GM18498 (cell line): ENCODE measurements at regions not wholly inside any gene's neighbourhood (a gene's known extent, or its start where the extent isn't known, plus 50 kb on each side); places are given as distances from the start of the nearest gene placed in this dataset.

Experiments
- ATAC-seq: cut with Tn5 transposase; IDR thresholded peaks from one replicate; pipeline ENCODE4 v1.9.1; 2021; ENCODE audit warnings: mild to moderate bottlenecking, moderate library complexity; ENCODE audit not compliant: unreplicated experiment

DNA sequence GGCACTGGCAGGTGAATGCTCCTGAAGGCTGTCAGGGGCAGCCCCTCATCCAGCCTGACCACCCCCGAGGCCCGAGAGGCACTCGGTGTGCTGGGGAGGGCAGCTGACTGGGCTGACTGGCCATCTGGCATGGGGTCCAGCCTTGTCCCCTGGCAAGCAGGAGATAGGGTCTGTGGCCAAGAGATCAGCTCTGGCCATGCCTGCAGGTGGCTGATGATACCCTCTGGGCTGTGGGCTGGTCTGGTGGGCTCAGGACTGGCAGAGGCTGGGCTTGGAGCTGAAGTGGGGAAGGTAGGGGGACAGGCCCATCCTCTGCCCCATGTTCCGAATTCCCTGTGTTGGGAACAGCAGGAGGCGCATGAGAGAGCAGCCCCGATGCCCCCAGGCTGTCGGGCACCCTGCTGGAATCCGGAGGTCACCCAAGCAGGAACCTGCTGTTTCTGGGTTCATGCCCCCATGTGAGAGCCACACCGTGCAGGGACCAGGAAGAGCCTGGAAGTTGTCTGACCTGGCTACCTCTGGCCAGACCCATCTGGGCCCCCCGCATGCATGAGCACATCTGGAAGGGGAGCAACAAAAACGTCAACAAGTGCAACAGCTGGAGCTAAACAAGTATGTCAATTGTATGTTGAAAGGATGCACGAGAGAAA, 527.0 kb downstream of the TBC1D22A start:
- no peak for ATAC-seq

DNA sequence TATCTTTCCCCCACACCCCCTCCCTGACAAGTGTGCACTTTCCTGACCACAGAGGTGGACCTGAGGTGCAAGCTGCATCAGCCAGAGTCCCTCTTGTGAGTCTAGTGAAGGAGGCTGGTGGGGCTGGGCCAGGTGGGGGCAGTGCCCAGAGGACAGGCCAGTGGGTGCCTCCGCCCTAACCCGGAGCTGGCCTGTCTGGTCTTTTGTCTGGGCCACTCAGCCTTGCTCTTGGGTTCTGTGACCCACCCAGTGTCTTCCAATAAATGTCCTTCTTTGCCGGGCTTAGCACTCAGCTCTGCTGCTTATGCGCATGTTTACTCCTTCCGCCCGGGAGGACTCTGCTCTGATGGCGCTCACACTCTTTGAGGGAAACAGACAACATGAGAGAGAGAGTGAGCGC, 526.2 kb downstream of the TBC1D22A start:
- ATAC-seq: no peak

DNA sequence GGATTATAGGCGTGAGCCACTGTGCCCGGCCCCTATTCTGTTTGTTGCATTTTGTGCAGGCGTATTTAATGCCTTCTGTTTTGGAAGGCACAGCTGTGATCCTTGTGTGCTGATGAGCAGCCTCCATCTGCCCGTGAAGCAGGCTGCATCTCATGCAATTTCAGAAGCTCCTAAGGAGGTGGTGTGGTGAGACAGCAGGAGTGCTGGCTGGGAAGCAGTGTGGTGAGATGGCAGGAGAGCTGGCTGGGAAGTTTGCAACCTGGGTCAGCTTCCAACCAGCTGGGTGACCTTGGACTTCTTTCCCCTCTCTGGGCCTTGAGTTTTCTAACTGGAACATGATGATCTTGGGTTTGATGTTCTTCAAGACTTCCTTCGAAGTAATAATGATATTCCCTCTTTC, 525.1 kb downstream of the TBC1D22A start:
- ATAC-seq: no peak

DNA sequence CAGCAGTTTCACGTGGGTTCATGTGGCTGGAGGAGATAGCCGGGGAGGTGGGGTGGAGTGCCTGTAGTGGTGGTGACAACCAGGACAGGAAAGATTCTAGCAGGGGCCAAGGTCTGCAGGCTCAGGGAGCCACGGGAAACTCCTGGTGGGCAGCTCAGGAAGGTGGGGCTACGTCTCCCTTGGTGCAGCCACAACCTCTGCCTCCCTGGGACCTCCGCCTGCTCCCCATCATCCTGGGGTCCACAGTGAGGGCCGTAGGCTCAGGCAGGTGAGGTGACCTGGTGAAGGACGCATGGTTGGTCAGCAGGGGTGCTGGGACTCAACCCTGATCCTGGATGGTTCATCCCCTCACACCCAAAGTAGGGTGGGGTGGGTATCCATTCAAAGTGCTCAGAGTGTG, 524.1 kb downstream of the TBC1D22A start:
- ATAC-seq: no peak

DNA sequence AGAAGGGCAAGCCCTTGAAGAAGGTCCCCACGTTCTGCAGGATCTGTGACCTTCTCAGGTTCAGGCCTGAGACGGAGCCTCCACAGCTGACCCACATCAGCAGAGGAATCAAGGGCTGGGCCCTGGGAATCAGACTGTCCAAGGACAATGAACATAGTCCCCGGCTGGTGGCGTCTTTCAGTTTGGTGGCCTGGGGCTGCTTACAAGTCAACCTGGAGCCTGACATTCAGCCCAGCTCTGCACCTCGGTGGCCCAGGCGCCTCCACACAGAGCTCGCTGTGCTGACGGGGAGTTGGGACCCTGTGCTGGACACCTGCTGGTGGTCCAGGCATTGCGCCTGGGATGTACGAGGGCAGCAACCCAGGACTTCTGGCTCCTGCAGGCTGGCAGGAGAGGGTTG, 523.5 kb downstream of the TBC1D22A start:
- ATAC-seq: no peak

DNA sequence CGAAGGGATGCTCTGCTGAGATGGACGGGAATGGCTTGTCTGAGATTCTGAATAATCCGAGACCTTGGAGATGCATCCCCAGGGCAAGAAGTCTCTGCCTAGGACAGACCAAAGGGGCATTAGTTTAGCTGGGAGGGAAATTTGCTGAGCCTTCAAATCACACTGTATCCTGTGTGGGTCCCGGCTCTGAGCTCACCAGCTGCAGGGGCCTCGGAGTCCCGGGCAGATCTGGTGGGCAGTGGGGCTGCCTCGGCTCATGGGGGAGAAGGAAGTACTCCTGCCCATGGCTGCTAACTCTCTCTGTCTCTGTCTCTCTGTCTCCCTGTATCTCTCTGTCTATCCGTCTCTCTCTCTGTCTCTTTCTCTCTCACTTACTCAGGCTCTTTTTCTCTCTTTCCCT, 522.4 kb downstream of the TBC1D22A start:
- ATAC-seq: no peak

DNA sequence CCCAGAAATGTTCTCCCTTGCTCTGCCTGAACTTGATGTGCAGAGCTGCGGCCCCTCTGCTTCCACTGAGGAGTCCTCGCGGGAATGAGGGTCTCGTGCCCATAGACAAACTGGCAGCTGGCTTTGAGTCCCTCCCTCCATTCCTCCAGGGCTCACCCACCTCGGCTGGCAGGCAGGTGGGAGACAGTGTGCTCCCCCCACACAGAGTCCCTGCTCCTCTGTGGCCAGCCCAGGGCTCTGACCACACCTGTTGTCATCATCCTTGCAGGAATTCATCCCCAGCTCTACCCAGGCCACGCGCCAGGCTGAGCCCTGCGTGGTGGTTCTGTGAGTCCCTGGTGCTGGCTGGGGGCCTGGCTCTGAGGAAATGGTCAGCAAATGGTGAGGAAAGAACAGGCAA, 521.9 kb downstream of the TBC1D22A start:
- no peak for ATAC-seq

DNA sequence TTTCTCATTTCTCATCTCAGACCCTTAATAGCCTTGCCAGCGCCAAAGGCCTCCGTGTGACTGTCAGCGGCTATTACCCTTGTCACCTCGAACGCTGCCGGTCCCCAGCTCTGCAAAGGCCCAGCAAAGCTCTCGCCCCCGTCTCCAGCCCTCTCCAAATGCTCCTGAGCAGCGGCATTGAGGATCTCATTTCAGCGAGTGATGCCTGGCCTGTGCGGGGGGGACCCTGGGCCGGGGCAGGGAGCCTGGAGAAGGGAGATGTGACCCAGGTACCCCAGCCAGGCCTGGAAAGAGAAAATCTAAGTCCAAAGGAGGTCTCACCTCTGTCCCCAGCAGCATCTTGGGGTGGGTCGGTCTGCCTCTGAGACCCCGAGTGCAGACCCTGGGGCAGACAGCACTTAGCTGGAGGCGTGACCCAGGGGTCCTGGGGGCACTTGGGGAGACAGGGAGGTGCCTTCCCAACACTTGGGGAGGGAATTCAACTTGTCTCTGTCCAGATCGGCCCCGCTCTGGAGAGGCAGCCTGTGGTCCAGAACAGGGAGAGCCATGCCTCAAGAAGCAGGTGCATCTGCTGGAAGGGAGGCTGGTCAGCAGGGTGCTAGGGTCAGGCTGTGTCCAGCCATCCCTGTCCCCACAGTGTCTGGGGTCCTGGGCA, 521.3 kb downstream of the TBC1D22A start:
- no peak for ATAC-seq

DNA sequence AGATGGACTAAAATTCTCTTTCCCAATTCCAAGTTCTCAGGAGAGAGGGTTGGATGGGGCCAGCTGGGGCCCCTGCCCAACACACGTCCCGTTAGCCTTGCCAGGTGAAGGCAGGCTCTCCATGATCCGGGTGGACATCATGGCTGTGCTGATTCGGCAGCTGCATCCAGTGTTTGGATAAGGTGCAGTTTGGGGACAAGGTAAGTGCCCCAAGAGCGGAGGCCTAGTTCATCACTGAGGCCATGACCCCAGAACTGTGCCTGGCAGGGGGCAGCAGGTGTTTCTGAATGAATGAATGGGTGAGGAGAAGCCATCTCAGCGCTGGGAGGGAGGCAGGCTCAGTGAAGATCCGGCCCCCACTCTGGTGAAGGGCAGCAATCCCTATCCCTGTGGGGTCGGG, 520.4 kb downstream of the TBC1D22A start:
- ATAC-seq: no peak

DNA sequence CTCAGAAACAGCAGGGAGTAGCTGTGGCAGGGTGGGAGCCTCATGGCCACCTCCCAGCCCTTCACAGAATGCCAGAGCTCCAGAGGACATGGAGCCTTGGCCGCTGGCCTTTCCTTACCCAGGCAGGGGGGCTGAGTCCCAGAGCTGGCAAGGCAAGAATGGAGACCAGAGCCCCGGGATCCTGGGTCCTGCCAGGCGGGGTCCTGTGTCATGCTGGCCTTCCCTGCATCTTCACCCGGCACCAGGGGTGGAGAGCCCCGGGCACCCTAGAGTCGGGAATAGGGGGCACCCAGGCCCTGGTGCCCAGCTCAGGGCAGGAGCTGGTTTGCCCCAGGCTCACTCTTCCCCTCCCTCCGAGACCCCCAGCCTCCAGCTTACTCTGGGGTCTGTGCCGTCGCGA, 519.9 kb downstream of the TBC1D22A start:
- no peak for ATAC-seq

DNA sequence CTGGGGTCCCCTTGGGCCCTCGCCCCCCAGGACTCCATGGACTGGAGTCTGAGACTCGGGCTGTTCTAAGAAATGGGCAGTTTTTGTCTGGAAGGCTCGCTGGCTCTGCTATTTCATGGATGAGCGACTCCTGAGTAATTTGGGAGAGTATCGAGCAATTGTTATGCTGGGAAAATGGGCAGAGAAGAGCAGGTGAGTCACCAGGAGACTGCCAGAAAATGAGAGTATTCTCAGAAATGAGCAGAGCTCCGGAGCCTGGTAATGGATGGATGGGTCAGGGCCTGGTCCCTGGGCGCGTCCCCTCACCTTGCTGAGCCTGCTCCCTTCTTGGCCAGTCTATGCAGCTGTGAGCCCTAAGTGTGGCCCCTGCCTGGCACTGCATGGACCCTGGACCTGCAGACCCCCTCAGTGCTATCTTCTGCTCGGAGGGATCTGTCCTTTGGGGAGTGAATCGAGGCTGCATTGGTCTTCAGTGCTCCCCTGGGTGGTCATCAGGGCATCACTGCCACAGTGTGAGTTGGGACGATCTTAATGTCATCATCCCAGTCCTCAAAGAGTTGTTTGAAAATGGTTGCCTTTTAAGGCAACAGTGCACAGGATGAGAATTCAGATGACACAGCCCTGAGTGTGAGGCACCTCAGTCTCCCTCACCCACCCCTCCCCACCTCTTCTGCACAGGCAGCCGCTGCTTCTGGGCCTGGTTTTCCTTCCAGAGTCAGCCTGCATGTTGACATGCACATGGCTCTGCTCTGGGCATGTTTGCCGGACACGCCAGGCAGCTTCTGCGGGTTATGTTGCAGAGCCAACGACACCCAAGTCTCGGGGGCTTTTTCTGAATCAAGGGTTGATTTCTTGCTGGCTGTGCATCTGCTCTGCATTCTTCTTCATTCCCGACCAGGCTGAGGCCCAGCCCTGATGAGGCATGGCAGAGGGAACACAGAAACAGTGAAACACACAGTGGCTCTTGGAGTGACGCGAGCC, 519.0 kb downstream of the TBC1D22A start:
- ATAC-seq: no peak

DNA sequence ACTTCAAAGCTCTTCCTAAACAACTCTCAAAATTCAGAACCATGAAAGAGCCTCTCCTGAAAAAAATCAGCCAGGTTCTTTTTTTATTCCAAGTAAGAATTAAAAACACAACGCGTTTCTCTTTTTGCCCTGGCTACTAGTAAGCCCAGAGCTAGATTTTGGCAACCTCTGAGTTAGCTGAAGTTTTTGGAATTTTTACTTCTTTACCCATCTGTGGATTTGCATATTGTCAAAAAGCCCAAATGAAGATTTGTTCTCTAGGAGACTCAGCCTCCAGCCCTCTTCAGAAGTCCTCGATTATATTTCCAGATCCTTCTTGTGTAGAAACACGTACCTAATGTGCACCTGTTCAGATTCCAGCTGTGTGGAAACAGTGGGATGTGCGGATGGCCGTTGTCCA, 517.9 kb downstream of the TBC1D22A start:
- ATAC-seq: no peak

DNA sequence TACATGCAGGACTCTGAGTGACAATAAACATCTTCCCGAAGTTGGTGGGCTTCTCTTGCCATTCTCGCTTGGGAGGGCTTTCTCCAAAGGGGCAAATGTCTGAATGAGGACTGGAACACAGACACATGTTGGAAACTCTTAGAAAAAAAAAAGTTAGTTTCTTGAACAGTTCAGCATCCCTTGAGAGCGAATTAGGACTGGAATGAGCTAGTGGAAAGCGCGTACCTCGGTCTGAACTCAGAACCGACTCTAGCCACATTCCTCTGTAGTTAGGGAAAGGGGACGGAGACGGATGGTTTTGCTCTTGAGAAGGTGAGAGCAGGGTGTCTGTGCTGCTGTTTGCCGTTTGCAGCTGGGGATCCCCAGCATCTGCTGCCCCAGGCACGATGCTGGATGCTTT, 517.3 kb downstream of the TBC1D22A start:
- ATAC-seq: no peak

DNA sequence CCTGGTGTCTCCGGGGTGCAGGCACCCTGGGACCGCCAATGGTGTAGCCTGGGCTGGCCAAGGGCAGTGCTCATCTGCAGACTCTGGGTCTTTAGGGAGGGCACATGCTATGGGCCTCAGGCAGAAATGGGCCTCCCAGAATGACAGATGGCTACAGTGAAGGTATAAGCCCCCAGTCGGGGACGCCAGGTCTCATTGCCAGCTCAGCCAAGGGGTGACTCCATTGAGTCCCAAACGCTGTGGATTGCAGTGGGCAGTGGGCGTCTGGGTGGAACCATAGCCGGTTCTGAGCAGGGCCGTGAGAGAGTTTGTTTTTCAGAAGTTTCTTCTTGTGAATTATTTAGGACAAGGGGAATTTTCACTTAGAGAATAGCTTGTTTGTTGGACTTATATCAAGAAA, 516.9 kb downstream of the TBC1D22A start:
- no peak for ATAC-seq

DNA sequence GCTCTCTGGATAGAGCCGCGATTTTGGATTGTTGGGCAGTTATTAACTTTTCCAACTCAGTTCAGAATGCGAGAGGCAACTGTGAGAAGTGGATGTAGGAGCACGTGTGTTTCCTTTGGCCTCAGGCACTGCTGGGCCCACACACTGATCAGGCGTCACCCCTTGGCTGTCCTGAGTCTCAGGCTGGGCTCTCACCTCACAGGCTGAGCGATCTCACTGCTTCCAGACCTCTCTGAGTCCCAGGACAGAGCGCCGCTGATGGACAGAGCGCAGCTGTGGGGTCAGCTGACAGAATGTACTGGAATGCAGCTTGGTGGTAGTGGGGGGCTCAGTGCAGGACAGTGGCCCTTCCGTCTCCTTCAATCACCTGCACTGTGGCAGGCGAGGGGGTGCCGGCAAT, 516.2 kb downstream of the TBC1D22A start:
- no peak for ATAC-seq

DNA sequence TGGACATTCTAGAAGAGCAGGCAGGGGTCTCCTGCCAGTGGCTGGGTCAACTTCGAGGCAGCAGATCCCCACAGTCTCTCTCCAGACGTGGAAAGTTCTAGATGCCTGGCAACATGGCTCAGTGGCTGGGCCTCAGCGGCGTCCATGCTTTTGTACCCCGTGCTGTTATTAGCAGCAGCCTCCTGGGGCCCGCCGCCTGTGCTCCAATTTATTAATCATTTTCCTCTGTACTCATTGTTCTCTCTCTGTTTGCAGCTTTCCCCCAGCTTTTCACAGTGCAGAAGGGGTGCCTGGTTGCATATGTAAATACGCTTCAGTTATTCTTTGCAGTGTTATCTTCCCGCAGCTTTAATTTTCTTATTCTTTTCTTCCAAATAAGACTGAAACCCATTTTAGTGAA, 515.1 kb downstream of the TBC1D22A start:
- ATAC-seq: no peak

DNA sequence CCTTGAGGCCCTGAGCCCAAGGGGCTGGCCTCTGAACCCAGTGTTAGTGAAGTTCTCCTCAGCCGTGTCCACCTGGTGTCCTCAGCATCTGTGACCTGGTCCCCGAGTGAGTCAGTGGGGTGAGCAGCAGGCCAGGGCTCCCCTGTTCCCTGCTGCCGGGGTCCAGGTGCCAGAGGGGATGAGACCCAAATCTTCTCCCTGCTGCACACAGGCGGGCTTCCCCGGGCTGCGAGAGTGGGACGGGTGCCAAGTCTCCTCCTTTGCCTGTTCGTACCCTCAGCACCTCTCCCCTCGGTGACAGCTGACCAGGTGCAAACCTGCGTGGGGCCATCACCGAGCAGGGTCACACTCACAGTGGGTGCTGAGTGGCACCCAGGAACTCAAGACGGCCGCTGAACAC, 514.5 kb downstream of the TBC1D22A start:
- ATAC-seq: no peak

DNA sequence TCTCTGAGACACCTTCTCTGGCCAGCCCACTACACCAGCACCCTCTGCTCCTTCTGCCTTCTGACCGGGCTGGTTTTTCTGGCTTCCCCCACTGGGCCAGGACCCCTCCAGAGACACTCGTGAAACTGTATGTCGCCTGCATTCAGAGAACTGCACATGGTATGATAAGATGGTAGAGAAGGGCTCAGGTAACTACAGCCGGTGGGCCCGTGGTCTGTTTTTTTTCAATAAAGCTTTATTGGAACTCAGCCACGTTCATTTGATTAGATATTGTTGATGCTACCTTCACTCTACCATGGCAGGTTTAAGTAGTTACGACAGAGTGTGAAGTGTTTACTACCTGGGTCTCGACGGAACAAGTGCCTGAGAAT, 514.0 kb downstream of the TBC1D22A start:
- no peak for ATAC-seq

DNA sequence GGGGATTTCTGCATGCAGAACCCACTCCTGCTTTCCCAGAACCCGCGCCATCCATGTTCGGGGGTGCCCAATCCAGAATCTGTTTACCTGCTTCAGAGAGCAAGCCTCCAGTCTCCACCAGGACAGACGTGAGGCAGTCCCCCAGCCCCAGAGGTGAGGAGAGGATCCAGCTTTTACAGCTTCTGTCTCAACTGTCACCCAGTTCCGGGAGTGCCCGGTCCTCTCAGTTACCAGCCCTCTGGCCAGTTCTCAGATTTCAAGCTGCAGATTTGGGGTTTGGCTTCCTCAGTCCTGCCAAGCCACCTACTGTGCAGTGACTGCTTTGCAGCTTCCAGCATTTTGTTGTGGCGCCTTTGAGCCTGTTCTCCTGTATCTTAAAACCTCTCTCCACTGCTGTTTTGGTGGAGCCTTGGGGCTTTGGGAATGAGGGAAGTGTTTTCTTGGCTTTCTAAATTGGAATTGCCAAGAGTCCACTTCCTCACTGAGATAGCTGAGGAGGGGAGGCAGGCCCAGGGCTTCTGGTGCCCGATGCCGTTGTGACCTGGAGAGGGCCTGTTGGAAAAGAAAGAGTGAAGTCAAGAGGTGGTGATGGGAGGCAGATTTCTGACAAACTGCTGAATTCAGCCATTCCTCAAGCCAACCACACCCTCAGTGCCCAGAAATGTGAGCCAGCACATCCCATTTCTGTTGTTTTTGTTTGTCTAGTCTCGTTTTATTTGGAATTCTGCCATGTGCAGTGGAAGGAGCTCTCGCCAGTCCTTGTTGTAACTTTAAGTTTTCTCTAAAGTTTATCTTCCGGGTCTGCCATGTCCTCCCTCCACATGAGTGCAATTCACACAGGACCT, 513.4 kb downstream of the TBC1D22A start:
- ATAC-seq: no peak

DNA sequence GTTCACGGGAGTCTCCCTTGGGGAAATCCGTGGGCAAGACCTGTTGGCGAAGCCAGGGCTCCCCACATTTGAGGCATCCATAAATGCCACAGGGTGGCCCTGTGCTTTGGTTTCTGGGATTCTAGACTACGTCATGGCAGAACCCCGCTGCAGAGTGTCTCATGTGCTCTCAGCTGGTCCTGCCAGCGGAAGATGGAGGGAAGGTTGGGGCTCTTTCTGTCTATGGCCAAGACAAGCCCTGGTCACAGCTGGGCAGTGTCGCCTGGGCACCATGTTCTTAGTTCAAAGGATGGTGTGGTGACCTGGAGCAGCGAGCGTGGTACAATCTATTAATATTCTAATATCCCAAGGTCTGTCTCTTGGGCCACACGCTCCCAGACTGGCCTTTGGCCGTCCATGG, 511.7 kb downstream of the TBC1D22A start:
- ATAC-seq: no peak
